ENCODE measurements at regions not wholly inside any gene's neighbourhood (a gene's known extent, or its start where the extent isn't known, plus 50 kb on each side); places are given as distances from the start of the nearest gene placed in this dataset.

DNA sequence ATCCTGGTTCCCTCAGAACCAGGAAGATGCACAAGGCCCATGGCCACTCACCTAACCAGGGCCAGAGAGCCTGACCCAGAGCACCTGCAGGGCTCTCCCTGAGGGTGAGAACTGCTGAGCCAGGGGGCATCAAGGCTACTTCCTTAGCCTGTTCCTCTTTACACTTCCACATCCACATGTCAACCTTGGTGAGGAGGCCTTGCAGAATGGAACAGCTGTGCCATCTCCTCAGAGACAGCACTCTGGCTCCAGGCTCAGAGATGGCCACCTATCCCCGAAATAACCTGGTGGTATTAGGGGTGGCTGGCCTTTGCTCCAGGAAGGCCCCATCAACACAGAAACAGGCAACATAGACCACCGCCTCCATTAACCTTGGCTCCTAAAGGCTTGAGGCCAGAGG lies 473.0 kb downstream of the RPS24 start:
- DNase-seq = no peak

GRCh38 chr10:78507510-78508160 lies 474.0 kb downstream of the RPS24 start:
- no peak for DNase-seq

- DNase-seq = no peak
Observed at GRCh38 chr10:78508955-78509748, 475.5 kb downstream of the RPS24 start.

- DNase-seq = no peak
Observed at GRCh38 chr10:78510566-78511323, 477.1 kb downstream of the RPS24 start.

DNA sequence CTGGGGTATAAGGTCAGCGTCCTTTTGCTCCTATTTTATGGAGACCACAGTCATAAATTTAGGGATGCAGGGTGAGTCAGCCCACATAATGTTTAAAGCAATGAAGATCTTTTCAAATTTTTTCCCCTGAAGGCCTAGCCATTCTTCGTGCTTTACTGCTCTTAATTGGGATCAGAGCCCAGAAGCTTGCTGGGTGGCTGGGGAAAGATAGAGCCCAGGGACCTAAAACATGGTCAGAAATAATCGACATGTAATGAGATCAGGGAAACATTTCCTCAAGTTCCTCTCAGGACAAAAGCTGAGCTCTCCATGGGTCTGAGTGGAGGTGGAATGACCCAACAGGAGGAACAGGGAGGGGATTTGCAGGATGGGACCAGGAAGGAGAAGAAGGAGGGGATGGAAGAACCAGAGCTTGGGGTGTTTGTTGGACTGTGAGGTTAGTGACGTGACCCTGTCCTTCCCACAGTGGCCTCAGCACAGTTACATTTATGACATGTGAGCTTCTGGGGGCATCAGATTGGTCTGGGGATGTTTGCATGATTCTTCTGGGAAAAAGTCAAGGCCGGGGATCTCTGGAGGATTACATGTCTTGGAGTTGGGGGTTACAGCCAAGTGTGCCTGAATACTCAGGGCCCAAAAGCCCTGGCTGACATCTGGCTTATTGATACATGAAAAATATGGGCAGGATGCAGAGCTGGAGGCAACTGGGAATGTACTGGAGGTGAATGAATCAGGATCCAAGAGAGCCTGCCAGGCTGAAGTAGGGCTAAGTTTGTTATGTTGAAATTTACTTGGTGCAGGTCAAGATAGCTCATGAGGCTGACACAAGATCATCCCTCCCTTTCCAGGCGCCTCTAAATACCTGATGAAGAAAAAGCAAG lies 477.9 kb downstream of the RPS24 start:
- DNase-seq = no peak

- no peak for DNase-seq
Observed at GRCh38 chr10:78512205-78512550, 478.5 kb downstream of the RPS24 start.

DNA sequence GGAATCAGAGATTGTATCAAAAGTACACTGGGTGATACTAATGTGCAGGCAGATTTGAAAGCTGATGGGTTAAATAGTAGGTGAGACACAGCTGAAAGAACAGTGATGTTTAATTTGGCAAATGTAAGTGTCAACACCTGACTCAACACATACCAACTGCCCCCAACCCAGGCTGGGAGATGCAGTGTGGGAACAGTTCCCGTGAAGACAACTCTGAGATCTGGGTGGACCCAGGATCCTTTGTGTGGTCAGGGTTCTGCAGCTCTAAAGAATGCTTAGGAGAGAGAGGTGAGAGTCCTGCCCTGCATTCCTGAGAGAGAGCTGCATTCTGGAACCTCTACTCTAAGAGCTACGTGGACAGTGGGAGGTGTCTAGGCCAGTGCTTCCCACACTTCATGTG lies 479.7 kb downstream of the RPS24 start:
- DNase-seq = no peak

- DNase-seq = no peak
Observed at GRCh38 chr10:78513986-78514385, 480.3 kb downstream of the RPS24 start.

DNA sequence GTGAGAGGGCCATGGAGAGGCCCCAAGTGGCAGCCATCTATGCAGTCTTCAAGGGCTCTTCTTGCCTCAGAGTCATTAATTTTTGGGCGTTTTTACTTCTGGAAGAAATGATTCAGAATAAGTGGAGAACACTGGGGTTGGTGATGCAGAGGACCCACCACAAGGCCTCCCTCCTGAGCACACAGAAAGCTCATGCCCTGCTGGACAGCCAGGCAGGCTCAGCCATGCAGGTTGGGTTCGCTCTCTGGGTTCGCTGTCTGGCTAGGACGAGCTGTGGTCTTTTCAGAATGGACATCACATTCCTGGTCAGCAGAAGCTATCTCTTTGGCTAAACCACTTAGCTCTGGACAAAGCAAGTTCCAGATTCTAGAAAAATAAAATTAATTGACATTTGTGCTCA lies 480.8 kb downstream of the RPS24 start:
- DNase-seq = no peak

DNA sequence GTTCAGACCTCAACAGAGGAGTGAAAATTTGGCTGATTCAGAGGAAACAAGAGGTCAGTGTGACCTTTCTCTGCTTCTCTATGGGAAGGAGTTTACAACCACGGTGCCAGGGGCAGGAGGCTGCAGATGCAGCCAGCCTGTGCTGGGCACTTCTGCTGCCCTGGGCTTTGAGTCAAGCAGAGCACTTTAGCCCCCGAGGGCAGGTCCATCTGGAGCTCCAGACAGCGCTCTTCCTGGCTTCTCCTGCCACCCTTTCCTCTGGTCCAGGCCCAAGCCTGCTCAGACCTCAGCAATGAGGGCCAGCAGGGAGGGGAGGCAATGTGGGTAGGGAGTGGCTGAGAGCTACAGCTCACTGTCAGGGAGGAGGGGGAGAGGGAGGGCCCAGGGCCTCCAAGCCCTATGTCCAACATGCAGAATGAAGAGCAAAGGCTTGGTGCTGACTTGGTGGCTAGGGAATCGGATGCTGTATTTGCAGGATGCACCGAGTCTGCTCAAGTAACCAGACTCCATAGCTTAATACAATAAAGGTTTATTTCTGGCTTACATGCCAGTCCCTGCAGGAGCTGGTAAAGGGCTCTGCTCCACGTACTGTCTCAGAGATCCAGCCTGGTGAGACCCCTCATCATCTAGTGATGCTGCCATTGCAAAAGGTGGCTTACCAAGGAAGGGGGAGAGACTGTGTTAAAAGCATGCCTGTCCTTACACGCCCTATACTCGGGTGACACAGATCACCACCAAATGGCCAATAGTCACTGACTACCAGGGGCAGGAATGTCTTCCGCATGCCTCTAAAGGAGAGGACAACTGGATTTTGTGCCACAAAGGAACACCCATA lies 481.6 kb downstream of the RPS24 start:
- no peak for DNase-seq

DNA sequence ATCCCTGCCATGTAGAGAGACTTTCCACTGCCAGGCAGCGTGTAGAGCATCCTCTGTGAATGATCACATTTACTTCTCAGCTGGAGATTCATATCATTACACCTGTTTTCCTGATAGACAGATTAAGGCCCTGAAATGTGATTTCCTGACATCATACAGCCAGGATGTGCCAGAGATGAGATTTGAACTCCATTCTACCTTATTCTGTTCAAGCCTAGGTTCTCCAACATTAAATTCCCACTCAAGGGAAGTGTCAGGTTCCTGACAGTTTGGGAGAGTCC lies 482.1 kb downstream of the RPS24 start:
- DNase-seq = no peak

GRCh38 chr10:78516236-78516635 lies 482.6 kb downstream of the RPS24 start:
- DNase-seq = no peak

DNA sequence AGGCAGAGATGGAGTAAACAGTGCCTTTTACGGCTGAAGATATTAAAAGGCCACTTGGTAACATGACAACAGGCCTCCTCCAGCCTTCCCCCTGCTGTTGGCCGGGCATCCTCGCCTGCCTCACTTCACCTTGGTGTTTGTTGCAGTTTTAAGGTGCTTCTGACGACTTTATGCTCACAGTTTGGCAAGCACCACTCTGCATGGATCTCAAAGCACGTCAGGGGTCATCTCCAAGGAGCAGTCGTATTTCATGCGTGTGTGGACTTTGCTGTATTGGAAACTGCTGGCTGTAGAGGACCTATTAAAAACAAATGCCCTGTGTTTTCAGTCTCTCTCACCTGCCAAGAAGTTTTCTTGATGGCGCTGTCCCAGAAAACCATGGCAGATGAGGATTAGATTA lies 483.1 kb downstream of the RPS24 start:
- no peak for DNase-seq

DNA sequence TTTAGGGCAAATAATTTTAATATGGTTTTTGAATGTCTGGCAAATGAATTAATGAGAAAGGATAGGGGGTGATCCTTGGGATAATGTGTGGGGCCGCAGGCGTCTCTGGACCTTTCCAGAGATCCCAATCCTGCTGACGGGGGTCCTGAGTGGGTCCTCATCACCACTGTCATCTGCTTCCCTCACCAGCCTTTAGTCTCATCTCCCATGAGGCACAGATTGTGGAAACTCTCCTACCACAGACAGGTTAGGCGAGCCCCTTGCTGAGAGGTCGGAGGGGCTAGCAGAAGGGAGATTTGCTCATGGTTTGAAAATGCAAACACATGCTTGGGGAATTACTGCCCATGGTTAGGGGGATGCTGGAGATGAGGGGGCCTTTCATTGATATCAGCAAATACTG lies 484.6 kb downstream of the RPS24 start:
- DNase-seq = no peak

DNA sequence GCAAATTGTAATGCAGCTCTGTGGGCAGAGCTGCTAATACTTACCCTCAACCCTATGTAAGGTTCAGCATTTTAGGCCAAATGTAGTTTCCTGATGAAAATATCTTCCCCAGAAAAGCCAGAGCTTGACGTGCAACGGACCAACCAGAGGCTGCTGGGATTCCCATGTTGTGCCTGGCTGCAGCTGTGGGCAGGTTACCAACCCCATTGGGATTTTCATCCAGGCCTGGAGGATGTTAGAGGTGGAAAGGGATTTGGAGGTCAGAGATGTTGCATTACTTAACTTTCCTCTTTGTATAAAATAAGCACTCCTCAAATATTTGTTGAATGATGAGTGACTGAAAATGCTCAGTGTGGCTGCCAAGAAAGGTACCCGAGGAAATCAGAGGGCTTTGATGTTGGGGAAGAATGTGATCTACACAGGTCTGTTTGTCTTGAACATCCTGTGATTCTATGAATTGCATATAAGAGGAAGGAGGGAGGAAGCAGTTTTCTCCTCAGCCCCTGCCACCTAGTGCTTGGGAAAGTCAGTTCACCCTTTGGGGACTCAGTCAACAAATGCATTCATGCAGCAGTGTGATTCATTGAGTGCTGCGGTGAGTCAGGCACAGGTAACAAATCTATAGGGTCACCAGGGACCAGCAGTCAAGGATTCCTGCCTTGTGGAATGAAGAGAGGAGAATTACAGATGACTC lies 487.2 kb downstream of the RPS24 start:
- no peak for DNase-seq

DNA sequence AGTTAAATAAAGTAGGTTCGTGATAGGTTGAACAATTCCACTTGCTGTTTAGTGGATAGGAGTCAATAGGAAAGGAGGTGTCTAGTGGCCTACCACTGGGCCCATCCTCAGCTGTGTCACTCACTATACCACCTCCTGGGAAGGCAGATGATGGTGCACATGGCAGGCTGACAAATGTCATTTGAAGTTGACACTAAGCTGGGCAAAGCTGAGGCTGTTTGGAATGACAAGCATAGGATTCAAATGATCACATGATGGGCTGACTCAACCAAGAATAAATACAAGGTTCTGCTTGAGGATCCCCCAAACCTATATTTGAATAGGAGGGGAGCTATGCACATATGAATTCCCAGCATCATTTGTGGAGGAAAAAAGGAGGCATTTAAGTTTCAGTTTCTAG lies 489.8 kb downstream of the RPS24 start:
- no peak for DNase-seq

GRCh38 chr10:78524342-78524741 lies 490.7 kb downstream of the RPS24 start:
- no peak for DNase-seq

- DNase-seq = no peak
Observed at GRCh38 chr10:78524941-78525340, 491.3 kb downstream of the RPS24 start.

DNA sequence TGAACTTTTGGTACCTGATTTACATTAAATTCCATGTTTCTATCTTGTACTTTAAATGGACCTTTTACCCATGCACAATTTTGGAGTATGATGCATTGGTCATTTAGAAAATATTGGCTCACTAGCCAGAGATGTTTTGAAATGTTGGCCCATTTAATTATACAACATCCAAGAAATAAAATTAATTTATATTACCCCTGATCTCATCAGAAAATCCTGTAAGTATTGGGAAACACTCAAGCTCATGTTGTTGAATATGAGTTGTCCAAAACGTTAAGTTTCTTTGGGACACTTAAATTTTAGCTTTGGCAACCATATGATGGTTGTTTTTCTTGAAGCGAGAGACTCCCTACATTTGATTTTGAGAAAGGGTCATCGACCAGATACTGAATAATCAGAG lies 492.7 kb downstream of the RPS24 start:
- no peak for DNase-seq

GRCh38 chr10:78527296-78527695 lies 493.6 kb downstream of the RPS24 start:
- DNase-seq = no peak

DNA sequence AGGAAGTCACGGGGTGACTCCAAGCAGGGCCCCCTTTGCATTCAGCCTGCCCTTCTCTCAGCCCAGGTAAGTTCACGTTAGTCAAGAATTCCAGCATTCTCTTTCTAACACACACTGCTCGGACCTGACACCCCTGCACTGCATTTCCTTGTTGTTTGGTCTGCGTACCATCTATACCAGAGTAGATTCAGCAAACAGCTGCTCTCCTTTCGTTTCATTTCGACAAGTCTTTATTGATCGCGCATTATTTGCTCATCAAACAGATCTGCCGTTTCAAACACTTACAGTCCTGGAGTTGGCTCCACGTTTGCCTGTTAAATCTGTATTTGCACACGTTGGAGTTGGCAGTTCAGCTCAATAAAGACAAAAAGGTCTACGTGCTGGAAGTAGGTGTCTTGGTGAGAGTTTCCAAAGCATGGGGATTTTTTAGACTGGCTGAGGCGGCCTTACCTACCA lies 495.1 kb downstream of the RPS24 start:
- DNase-seq = no peak

GRCh38 chr10:78529262-78529661 lies 495.6 kb downstream of the RPS24 start:
- DNase-seq = no peak

Data from activated CD4-positive, alpha-beta T cell treated with anti-CD3 and anti-CD28 coated beads for 1 hour (primary cell).